HG02763 (cell line): ENCODE measurements at regions not wholly inside any gene's neighbourhood (a gene's known extent, or its start where the extent isn't known, plus 50 kb on each side); places are given as distances from the start of the nearest gene placed in this dataset.

Experiments
- ATAC-seq: cut with Tn5 transposase; IDR thresholded peaks from one replicate; pipeline ENCODE4 v1.9.1; 2021; ENCODE audit warnings: mild to moderate bottlenecking, moderate library complexity; ENCODE audit not compliant: unreplicated experiment

GRCh38 chr9:105142406-105143135 lies 101.9 kb upstream of the SLC44A1 start:
- ATAC-seq, result no peak

GRCh38 chr9:105143136-105143430 lies 101.4 kb upstream of the SLC44A1 start:
- no peak for ATAC-seq

DNA sequence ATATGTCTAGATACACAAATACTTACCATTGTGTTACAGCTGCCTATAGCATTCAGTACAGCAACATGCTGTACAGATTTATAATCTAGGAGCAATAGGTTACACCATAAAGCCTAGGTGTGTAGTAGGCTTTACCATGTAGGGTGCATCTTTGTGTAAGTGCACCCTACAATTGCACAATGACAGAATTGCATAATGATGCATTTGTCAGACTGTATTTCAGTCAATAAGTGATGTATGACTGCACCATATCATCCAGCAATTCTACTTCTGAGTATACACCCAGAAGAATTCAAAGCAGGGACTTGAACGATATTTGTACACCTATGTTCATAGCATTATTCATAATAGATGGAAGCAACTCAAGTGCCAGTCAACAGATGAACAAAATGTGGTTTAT lies 100.4 kb upstream of the SLC44A1 start:
- no peak for ATAC-seq

GRCh38 chr9:105144841-105145240 lies 99.6 kb upstream of the SLC44A1 start:
- no peak for ATAC-seq

- ATAC-seq, result no peak
Measured at GRCh38 chr9:105146677-105147076, 97.8 kb upstream of the SLC44A1 start.

DNA sequence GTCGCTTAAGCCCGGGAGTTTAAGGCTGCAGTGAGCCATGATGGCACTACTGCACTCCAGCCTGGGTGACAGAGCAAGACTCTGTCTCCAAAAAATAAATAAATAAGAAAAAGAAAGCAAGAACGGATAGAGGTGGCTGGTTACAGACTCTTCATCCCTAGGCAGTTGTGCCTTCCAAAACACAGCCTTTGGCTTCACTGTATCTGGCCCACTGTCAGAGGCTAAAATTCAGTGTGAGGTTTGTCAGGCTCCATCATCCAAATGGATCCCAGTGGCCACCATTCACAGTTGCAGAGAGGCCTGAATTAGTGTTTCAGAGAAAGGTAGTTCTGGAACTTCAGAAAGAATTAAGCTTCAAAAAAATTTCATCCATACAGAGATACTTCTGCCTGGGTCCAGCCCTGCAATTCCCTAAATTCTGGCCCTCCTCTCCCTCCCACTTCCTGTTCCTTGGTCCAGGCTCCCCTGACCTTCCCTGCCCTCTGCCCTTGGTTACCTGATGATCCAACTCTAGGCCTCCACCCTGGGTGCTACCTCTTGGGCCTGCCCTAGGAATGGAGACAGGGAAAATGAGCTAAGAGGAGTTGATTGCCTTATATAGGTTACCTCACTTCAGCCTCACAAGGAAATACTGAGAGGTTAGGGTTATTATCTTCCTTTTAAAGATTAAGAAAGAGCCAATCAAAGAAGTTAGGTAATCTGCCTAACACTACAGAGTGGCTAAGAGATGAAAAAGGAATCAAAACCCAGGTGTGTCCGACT lies 97.2 kb upstream of the SLC44A1 start:
- no peak for ATAC-seq

DNA sequence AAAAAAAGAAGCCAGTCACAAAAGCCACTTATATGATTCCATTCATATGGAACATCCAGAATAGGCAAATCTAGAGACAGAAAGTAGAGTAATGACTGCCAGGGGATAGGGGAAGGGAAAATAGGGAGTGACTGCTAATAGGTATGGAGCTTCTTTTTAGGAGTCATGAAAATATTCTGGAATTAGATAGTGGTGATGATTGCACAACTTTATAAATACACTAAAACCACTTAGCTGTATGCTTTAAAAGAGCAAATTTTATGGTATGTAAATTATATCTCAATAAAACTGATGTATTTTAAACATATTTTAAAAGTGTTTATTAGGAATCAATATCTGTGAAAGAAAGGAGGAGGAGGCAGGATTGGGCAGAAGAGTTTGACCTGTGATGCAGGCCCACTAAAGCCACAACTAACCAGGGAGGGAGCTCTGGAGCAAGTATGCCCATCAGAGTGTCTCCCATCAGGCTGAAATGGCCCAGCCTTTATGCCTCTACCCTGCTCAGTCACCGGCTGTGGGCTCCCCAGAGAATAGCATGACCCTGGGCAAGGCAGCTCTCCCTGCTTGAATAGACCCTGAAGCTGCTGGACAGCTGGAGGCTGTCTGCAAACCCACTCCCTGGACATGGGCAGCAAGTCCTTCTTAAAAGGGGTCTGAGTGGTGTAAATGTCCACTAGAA lies 96.0 kb upstream of the SLC44A1 start:
- ATAC-seq, result no peak

GRCh38 chr9:105150991-105151685 lies 93.3 kb upstream of the SLC44A1 start:
- ATAC-seq, result no peak

- ATAC-seq, result no peak
Measured at GRCh38 chr9:105151686-105151995, 92.8 kb upstream of the SLC44A1 start.

- ATAC-seq, result no peak
Measured at GRCh38 chr9:105154723-105155191, 89.7 kb upstream of the SLC44A1 start.

DNA sequence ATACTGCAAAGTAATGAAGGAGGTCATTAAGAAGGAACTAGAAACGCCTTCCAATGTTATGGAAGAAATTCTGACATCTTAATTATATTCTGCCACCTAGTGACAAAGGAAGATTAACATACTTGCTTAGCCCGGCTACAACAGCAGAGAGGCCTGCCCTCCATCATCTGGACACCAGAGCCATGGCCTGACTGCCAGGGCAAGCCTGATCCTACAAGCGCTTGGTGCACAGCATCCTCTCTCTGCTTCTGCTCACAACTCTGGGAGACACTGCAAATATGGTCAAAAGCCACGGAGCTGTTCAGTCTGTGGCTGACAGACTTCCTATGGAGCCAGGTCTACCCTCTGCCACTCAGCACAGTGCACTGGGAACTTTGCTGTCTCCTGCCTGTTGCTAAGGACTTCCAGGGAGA lies 87.3 kb upstream of the SLC44A1 start:
- peak; percentile 67 for ATAC-seq

- no peak for ATAC-seq
Measured at GRCh38 chr9:105158020-105158419, 86.4 kb upstream of the SLC44A1 start.

GRCh38 chr9:105158898-105159297 lies 85.6 kb upstream of the SLC44A1 start:
- no peak for ATAC-seq

GRCh38 chr9:105168870-105169319 lies 75.6 kb upstream of the SLC44A1 start:
- no peak for ATAC-seq

- ATAC-seq, result no peak
Measured at GRCh38 chr9:105171076-105171475, 73.4 kb upstream of the SLC44A1 start.

GRCh38 chr9:105171589-105171988 lies 72.9 kb upstream of the SLC44A1 start:
- ATAC-seq, result no peak

DNA sequence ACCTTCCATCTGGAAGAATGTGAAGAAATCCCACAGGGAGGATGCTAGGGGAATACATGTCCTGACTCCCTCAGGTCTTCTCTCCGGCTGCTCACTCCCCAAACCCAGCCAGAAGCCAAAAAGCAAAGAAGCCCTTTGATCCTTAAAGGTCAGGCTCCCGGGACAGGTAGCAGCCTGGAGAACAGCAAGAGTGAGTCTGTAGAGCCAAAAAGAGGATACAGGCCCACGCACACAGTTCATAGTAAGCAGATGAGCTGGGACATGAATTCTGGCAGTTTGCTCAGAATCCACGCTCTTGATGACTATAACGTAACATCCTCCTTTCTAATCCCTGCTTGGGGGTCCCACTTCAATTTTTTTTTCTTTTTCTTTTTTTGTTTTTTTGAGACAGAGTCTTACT lies 72.0 kb upstream of the SLC44A1 start:
- ATAC-seq, result no peak

DNA sequence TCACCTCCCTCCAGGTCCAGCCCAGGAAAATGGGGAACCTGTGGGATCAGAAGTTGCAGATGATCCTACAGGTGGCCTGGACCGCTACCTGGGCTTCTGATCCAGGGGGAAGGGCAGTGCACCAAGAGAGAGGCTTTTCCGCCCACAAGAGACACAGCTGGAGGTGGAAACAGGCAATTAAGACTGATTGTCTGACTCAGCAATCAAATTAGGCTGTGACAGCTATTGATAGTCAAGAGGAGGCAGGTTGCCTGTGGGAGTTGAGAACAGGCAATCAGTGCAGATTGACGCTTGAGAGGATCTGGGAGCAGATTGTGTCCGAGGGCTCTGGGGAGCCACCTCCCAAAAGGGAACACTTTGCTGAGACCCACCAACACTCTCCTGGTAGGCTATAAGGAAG lies 71.1 kb upstream of the SLC44A1 start:
- no peak for ATAC-seq

DNA sequence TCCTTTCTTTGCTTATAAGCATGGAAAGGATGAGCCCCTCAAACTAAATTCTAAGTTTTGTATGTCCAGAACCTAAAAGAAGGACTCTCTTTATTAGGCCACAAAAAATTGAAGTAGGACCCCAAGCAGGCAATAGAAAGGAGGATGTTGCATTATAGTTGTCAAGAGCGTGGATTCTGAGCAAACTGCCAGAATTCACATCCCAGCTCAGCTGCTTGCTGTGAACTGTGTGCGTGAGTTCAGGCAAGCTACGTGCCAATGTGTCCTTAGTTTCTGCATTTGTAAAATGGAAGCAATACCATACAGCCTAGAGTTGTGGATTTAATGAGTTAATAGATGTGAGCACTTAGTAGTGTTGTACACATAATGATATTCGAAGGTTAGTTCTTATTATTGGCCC lies 70.6 kb upstream of the SLC44A1 start:
- no peak for ATAC-seq

DNA sequence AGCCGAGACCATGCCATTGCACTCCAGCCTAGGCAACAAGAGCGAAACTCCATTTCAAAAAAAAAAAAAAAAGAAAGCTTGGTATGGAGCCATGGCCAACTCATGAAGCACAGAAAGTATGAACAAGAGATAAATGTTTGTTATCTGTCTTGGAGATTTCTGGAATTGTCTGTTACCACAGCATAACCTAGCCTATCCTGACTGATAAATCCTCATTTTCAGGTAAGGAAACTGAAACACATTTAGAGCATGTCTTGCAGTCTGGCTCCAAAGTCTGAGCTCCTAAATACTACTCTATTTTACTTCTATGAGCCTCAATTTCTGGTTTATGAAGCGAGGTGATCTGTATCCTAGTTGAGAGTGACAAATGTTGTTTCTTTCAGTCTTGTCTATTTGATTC lies 68.3 kb upstream of the SLC44A1 start:
- ATAC-seq, result no peak

- ATAC-seq, result no peak
Measured at GRCh38 chr9:105178076-105178475, 66.4 kb upstream of the SLC44A1 start.
